Transverse colon (tissue), 3 donors: ENCODE measurements at regions not wholly inside any gene's neighbourhood (a gene's known extent, or its start where the extent isn't known, plus 50 kb on each side); places are given as distances from the start of the nearest gene placed in this dataset.

Source experiments
- POLR2A ChIP-seq: fragments of 450-650 bp; IDR thresholded peaks from one replicate; pipeline ENCODE4 v1.6.1; 2016; ENCODE audit warnings: antibody characterized with exemption, mild to moderate bottlenecking, moderate library complexity
- TF ChIP-seq, protein P1 (sequence below), 5 experiments: fragments of 200-600 bp in 3 of 5; fragments of 450-650 bp in 2 of 5; sonication (generic) in 3 of 5; IDR thresholded peaks; 1 replicate in 2 of 5; 2 replicates in 3 of 5; pipeline ENCODE4 v1.5.1; 2016 to 2017; ENCODE audit warnings: antibody characterized with exemption in 5 of 5, inconsistent platforms in 3 of 5, mild to moderate bottlenecking in 2 of 5, moderate library complexity in 1 of 5

- TF ChIP-seq, protein P1, sequence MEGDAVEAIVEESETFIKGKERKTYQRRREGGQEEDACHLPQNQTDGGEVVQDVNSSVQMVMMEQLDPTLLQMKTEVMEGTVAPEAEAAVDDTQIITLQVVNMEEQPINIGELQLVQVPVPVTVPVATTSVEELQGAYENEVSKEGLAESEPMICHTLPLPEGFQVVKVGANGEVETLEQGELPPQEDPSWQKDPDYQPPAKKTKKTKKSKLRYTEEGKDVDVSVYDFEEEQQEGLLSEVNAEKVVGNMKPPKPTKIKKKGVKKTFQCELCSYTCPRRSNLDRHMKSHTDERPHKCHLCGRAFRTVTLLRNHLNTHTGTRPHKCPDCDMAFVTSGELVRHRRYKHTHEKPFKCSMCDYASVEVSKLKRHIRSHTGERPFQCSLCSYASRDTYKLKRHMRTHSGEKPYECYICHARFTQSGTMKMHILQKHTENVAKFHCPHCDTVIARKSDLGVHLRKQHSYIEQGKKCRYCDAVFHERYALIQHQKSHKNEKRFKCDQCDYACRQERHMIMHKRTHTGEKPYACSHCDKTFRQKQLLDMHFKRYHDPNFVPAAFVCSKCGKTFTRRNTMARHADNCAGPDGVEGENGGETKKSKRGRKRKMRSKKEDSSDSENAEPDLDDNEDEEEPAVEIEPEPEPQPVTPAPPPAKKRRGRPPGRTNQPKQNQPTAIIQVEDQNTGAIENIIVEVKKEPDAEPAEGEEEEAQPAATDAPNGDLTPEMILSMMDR (IDR thresholded peaks at IDR 0.05): no peak
- no peak for TF ChIP-seq POLR2A
Measured at GRCh38 chr13:64938660-64939059, 2291.5 kb downstream of the PCDH9 start.
